ENCODE measurements at regions not wholly inside any gene's neighbourhood (a gene's known extent, or its start where the extent isn't known, plus 50 kb on each side); places are given as distances from the start of the nearest gene placed in this dataset.

GRCh38 chr6:9095729-9096128 lies 660.4 kb upstream of the SLC35B3 start:
- TF ChIP-seq CTCF (IDR thresholded peaks at IDR 0.05) (no peak), POLR2A (IDR thresholded peaks at IDR 0.05) (no peak)

All from vagina (tissue), 2 donors.